ENCODE measurements at regions not wholly inside any gene's neighbourhood (a gene's known extent, or its start where the extent isn't known, plus 50 kb on each side); places are given as distances from the start of the nearest gene placed in this dataset.
A peak's percentile ranks its signal among the peaks of the same experiment; 100 is the strongest.

DNA sequence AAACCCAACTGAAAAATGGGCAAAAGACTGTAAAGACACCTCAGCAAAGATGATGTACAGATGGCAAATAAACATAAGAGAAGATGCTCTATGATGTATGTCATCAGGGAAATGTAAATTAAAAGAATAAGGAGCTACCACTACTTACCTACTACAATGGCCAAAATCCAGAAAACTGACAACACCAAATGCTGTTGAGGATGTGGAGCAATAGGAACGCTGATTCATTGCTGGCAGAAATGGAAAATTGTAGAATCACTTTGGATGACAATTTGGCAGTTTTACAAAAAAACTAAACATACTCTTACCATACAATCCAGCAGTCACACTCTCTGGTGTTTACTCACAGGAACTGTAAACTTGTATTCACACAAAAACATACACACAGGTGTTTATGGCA is 222.3 kb upstream of the LDB2 start:
- no peak for DNase-seq

DNA sequence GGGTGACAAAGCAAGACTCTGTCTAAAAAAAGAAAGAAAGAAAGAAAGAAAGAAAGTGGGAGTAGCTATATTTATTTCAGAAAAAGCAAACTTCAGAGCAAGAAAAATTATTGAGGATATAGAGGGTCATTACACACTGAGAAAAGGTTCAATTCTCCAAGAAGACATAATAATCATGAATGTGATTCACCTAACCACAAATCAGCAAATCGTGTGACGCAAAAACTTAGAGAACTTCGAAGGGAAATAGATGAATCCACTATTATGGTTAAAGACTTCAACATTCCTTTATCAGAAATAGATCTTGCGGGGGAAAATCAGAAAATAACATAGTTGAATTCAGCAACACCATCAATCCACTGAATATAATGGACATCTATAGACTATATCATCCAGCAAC is 219.3 kb upstream of the LDB2 start:
- no peak for DNase-seq

DNA sequence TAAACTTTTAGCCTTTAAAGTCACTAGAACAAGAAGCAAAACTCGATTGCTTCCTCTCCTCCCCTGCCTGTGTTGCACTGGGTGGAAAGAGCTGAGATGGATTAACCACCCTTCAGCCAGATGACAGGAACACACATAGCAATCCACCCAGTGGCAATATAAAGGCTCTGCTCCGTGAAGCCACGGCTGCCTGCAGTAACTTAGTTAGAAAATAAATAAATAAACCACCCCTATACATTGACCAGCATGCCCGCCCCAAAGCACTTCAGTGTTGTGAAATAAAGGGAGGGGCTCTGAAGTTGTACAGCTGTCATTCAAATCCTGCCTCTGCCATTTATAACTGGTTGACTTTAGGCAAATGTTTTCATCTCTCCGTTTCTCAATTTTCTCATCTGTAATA is 217.1 kb upstream of the LDB2 start:
- DNase-seq: no peak

DNA sequence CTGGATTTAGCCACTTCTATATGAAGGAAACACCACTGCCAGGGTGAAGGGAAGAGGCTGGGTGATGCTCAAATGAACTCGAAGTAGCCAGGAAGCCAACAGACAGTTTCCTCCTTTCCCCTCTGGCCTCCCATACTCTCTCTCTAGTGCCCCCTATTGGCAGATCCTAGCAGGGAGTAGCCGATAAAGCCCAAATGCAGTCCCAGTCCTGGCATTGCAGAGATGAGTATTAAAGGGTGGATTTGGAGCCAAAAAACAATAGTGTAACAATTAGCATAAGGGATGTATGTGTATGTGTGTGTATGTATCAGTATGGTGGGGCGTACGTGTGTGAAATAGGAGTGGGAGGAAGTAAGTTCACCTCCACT is 213.8 kb upstream of the LDB2 start:
- peak in 17 of 58 donors; percentile 0 to 54 (median 6) for DNase-seq

DNA sequence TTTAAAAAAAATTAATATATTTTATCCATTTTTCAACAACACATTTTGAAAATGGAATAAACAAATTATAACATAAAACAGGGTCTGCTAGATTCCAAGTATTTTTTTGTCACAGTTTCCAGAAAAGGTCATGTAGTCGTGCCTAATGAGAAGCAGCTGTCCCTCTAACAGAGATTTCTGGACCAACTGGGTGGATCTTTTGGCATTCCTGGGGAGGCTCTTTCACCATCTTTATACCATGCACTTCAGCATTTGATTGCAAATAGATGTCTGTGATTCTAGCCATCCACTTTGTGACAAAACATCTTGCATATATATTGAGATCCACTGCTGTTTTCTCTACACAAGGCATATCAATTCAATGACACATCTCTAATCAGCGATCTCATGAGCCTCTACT is 210.7 kb upstream of the LDB2 start:
- no peak for DNase-seq

DNA sequence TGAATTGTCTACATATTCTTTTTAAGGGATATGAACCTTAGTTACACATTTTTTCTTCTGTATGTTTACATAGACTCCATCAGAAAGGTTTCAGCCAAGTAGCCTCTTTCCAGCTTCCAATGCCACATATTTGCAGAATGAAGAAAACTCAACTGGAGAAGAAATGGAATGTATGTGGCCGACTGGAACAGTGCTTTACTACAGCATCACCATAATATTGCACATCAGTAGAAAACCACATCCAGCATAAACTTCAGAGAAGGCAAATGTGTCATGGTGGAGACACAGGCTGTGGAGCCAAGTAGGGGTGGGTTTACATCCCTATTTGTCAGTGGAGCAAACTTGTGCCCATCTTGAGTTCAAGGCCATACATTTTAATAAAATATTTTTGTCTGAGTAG is 204.8 kb upstream of the LDB2 start:
- no peak for DNase-seq

DNA sequence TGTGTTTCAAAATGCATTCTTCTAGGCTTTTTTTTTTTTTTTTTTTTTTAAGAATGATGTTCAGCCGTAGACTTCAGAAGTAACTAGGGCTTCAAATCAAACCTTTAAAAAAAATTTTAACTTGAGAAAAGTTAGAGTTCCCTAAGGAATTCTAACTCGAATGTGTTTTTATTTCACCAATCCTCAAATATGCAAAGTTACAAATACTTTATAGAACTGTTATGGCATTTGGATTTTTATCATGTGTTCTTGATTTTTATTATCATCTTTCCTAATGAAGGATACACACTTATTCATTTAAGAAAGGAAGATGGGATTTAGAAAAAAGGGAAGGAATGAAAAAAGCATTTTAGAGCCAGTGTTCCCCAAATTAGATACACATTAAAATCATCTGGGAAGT is 200.6 kb upstream of the LDB2 start:
- no peak for DNase-seq

DNA sequence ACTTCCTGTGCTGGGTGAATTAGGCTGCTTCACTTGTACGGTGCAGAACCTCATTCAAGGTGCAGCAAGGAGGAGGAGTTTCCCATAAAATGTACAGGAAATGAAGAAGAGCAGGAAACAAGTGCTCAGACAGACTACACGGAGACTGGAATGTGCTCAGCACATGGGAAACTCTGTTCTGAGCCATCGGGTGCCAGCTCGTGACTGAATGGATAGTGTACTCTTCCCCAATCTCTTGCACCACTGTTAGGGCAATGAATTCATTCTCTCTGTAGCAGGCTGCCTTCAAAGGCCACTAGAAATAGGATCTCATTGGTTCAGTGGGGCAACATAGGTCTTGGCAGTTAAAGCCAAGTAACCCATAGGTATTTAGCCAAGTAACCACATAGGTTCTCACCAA is 200.0 kb upstream of the LDB2 start:
- no peak for DNase-seq

DNA sequence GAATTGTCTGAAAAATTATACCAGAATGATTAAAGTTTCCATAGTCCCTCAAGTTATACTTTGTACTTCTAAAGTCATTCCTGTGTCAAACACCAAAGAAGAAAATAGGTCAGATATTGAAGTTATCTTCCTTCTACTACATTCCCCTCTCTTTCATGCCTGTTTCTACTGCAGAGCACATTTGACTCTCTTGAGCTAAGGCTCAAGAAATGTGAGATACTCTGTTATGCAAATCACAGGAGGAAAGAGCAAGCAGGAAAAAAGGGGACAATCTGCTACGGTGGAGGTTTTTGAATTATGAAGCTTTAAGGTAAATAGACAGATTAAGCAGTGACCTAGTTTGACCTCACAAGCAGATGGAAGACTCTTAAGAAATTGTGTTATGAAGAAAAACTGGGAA is 198.9 kb upstream of the LDB2 start:
- no peak for DNase-seq

DNA sequence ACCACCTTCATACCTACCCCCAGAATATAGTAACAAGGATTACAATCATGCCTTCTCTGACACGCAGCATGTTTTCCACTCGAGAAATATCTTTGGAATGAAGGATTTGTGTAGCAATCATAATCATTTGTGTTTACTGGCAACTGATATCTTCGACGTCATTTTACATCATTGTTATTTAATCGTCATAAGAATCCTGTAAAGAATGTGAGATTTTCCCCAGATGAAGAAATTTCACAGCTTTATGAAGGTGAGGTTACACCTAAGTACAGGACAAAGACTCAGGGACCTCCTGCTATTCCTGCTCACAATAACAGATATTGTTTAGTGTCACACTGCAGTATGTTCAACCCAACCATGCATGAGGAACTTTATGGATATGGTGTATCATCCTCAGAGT is 198.2 kb upstream of the LDB2 start:
- no peak for DNase-seq

DNA sequence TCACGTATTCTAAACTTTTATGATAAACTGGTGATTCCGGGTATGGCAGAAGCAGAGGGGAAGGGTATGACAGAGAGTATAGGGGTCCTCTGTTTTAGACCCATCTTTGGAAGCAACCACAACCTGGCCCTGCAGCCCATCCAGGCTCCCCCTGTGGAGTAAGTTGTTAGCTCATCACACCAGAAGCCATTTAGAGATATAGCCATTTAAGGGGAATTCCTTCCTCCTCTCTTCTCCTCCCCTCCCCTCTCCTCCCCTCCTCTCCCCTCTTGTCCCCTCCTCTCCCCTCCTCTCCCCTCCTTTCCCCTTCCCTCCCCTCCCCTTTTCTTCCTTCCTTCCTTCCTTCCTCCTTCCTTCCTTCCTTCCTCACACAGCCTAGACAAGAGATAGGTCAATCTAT is 197.3 kb upstream of the LDB2 start:
- no peak for DNase-seq

DNA sequence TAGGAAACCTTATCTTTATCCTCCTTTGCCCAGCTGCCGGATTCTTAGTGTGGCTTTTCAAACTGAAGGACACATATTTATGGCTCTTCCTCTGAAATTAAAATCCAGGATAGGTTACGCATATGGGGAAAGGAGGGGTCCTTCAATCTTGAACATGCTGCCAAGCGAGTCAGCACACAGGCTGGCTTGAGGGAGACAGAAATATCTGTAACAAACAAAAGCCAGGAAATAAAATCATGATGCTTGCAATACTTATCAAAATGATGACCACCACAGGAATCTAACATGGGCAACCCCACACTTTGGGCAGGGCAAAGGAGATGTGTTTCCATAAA is 196.4 kb upstream of the LDB2 start:
- no peak for DNase-seq

DNA sequence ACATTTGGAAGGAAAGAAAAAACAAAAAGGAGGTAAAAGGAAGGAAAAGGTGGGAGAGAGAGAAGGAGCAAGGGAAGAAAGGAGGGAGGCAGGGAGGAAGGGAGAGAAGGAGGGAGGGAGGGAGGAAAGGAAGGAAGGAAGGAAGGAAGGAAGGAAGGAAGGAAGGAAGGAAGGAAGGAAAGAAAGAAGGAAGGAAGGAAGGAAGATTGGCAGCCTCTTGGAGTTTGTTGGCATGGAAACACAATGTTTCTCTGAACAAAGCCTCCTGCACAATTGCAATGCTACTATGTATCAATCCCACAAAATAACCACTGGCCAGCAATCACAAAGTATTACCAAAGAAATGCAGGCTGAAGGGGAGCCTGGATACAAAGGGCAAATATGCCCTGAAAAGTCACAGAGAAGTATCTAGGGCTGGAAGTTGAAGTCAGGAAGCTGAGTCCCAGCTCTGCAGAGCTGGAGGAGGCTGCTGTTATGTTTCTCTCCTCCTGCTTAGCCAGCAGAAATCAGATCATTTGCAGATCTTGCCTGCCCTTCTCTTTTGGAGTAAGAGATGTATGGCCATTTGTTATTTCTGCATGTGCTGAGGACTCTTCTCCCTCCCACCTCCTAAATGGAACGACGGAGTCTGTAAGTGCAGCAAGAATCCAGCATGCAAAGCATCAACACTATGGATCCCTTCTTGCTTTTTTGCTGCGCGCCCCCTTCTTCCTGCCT is 195.9 kb upstream of the LDB2 start:
- DNase-seq: peak in 5 of 58 donors; percentile 1 to 34 (median 7)

DNA sequence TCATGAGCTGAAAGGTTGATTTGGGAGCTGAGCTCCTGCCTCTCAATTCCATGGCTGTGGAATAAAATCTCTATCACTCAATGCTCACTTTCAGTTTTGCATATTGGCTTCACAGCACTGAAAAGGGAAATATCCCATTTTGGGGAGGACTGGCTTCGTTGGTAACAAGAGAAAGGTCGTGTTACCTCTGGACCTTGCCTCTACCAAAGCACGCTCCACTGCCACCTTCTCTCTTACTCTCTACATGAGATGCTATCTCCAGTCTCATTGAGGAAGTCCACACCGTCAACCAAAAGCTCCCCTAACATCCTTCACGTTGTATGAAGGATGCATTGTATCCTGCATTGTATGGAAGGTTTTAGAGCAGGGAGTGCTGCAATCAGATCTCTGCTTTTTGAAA is 195.0 kb upstream of the LDB2 start:
- no peak for DNase-seq

DNA sequence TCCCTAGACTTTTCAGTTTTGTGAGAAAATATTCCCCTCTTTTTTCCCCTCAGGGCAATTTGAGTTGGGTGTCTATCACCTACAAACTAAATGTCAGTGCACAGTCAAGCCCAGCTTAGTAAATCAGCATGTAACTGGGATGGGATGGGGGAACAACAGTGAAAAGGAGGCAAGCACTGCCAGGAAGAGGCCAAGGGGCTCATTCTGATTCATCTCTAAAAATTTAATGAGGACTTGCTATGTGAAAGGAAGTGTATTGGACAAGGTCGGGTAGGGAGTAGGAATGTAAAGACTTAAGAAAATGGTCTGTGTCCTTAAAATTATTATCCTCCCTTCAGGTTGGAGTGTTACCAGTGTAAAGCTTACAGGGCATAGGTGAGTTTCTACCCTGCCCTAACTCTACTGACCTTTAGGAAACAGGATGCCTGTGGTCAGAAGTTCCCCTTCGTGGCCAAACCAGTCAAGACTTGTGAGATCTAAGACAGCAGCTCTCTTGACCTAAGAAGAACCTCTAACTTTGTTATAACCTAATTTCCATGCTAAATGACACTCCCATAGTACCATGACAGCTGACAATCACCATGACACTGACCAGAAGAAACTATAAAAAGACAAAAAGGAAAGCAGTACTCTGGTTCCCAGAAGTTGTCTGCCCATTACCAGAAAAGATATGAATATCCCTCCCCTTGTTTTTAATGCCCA is 194.4 kb upstream of the LDB2 start:
- no peak for DNase-seq

DNA sequence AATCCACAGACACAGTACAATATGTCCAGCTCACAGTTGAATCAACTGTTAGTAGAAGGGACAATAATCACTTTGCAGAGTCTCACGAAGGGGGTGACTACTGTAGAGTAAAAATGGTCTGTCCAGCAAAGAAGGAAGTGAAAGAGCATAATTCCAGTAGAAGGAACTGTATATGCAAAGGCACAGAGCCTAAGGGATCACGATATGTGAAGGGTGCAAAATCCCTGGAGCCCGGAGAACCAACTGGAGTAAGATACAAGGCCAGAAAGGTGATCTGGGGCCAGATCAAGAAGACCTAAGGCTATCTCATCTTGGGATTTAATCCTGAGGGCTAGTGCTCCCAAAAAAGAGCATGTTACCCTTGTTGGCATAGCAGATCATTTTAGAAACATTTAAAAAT is 192.7 kb upstream of the LDB2 start:
- DNase-seq: no peak

DNA sequence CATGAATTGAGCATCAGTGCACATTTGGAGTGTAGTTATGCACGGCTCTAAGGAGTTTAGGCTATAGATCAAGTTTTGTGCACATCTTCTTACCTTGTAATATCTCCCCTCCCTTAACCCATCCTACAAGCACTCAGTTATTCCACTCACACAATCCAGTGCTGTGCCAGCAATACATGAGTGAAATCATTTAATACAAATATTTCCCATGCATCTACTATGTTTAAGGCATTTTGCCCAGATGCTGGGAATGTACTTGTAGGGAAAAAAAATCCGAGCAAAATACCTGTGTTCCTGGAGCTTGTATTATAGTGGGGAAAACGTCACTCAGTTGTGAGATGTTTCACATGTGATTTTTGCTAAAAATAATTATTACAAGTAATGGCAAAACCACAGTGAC is 191.6 kb upstream of the LDB2 start:
- DNase-seq: no peak

DNA sequence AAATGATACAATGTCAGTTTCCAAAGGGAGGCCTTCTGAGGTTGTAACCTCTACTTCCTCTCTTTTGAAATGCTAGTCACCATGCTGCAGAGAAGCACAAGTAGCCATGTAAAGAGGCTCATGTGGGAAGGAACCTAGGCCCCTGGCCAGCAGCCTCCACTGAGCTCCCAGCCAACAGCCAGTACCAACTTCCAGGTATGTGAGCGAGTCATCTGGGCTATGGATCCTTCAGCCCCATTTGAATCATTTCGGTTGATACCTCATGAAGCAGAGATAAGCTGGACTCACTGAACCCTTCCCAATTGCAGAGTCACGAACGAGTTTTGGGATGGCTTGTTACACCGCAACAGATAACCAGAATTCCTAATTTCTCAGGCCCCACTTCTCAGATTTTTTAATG is 187.0 kb upstream of the LDB2 start:
- no peak for DNase-seq

DNA sequence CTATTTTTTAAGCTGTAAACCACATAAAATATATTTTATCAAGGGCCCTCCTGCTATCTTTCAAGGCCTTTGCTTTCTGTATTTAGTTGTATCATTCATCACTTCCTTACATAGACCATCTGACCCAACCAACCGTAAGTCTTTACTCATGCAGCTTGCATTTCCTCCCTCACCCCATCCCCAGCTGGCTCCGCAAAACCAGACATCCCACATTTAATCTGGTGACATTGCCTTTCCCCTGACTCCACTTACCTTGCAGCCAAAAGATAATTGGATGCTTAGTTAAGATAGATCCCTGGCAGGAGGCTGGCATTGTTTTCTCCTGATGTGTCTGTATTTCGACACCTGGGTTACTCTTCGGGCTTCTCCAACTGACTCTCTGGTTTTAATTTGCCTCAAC is 183.7 kb upstream of the LDB2 start:
- no peak for DNase-seq

DNA sequence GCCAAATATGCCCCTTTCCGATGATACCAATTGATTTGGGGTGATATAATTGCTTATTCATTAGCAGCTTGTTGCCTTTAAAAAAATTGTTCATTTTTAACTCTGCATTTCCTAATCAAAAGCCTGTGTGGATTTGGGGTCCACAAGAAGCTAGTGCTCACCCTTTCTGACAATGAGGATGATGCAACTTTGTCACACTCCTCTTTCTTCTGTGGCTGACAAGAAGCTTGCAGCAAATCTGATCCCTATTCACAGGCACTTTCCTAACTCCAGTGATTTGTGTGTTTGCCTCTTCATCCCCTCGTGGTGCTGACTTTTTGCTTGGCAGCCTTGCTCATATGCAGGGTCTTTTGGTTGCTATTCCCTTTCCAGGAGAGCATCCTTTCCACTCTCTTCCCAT is 182.7 kb upstream of the LDB2 start:
- DNase-seq: no peak

DNA sequence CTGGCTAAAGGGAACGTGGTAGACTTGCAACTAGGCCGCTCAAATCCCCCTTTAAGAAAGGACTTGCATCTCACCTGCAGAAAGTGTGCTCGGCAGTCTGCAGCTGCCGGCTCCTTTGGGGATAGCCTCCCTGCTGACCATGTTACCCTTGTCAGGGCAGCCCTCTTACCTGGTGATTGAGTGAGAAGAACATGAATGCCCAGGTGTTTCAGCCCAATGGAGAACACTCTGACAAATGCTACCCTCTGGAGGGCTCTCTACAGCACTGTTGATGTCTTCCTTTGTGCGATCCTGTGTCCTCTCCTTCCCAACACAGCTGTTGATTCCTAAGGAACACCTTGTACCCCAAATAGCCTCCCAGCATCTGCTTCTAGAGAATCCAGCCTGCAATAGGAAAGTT is 178.7 kb upstream of the LDB2 start:
- DNase-seq: no peak

DNA sequence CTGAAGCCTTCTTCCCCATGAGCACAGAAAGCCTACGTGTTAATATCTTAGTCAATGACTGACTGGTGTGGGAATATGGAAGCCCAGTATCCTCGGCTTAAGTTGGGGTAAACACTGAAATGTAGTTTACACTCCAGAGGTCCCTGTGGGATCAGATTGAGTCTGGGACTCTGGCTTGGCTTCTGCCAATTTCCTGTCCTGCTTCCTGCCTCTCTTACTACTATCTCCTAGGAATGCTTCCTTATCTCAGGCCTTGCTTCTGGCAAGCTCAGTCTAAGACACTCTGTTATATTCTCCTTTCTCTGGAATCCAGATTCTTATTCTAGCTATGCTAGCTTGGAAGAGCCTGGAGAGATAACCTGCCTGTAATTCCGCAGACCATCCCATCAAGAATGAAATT is 174.0 kb upstream of the LDB2 start:
- no peak for DNase-seq

DNA sequence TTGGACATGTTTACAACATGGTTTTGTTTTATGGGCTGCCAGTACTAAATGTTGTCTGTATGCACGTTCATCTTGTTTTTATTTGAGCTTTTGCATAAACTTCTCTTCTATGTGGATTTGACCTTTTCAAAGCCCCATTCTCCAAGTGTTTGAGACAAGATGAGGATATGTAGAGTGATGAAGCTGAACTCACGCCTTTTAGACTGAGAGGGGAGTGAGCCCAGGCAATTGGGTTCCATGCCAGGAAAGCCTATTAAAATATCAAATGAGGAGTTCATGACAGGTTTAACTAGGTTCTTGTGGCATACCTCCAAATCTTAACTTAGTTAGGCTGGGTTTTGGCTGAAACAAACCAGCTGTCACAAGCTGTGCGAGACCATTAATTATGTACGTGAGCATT is 170.4 kb upstream of the LDB2 start:
- DNase-seq: no peak

DNA sequence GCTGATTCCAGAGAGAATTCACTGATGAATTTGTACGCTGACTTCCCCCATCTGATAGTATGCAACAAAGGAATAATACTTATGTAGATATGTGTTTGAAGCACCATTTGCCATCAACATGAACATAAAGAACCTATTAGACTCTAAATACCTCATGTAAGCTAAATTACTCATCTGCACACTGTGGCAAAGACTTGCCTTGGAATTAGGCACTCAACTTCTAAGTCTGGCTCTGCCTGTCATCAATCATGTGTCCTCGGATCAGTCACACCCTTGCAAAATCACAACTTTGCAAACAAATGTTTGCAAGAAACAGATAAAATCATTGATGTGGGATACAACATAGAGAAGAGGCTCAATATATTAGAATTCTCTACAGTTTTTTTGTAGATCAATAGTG is 169.9 kb upstream of the LDB2 start:
- DNase-seq: no peak
